Heart left ventricle (tissue), 13 donors: ENCODE measurements at regions not wholly inside any gene's neighbourhood (a gene's known extent, or its start where the extent isn't known, plus 50 kb on each side); places are given as distances from the start of the nearest gene placed in this dataset.

Source experiments
- CTCF ChIP-seq, 12 donors: fragments of 200-600 bp; sonication (generic) in 4 of 12; IDR thresholded peaks; one replicate each; pipeline versions ENCODE4 v1.5.0 to v1.8.0; 2018 to 2022; ENCODE audit warnings: antibody characterized with exemption in 12 of 12, mild to moderate bottlenecking in 5 of 12
- POLR2A ChIP-seq, 2 donors: fragments of 450-650 bp; IDR thresholded peaks; one replicate each; pipeline ENCODE4 v1.6.1; 2017; ENCODE audit warnings: antibody characterized with exemption in 2 of 2, mild to moderate bottlenecking in 2 of 2, moderate library complexity in 2 of 2
- donor health status: ischemic (EF 13 %, LVEDD 7.1; RV severe dilation, severe dysfunction).
- donor health status: DM: no; HTN: yes; CAD: no.
- donor health status: DM: no; HTN: no; CAD: no.
- donor health status: ischemic (EF 25% LVEDD 6.9; RV normal size, moderate dysfunction).
- donor health status: ischemic (EF 25% LVEDD 5.7; RV mildly dilated, moderate dysfunction).
- donor health status: ischemic (EF 35%, LVEDD 5.7; RV mildly dilated, moderate dysfunction).
- donor health status: nonischemic (EF 11% LVEDD 7.7; RV severe dilation, severe dysfunction).
- donor health status: DM: yes; HTN: yes; CAD: no.
- donor health status: PGD.
- donor health status: ischemic (EF 29% LVEDD 5.4; RV normal size, mild dysfunction).
- donor health status: nonischemic (EF 23%, LVEDD 6.1; RV moderate dilation, normal function).

- TF ChIP-seq CTCF (IDR thresholded peaks at IDR 0.05): no peak
- no peak for TF ChIP-seq POLR2A (IDR thresholded peaks at IDR 0.05)
Measured at GRCh38 chr9:86535406-86535915, 181.3 kb upstream of the TUT7 start.
